Urothelium cell line (cell line): ENCODE measurements at regions not wholly inside any gene's neighbourhood (a gene's known extent, or its start where the extent isn't known, plus 50 kb on each side); places are given as distances from the start of the nearest gene placed in this dataset.

Source experiments
- DNase-seq: peaks from one replicate; pipeline ENCODE4 v3.0.0; 2011; ENCODE audit warnings: low spot score, mixed read lengths
- FAIRE-seq: peaks from 2 replicates; lab custom pipeline; 2011; peaks lifted over from hg19 to GRCh38; lab: Jason Lieb, UNC

DNA sequence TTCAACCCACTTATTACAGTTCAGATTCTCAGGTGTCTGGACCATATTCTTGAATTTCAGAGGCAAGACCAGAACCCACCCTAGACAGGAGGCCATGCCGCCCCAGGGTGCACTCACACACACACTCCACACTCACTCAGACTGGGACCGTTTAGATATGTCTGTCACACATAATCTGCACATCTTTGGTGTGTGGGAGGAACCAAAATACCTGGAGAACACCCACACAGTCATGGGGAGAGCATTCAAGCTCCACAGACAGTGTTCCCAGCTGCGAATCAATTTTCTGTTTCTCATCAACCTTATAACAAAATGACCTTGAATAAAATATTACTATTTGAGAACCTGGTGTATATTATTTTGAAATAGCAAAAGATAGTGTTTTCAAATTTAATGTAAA lies 2353.0 kb downstream of the PCDH9 start:
- FAIRE-seq (no peak), DNase-seq (no peak)

DNA sequence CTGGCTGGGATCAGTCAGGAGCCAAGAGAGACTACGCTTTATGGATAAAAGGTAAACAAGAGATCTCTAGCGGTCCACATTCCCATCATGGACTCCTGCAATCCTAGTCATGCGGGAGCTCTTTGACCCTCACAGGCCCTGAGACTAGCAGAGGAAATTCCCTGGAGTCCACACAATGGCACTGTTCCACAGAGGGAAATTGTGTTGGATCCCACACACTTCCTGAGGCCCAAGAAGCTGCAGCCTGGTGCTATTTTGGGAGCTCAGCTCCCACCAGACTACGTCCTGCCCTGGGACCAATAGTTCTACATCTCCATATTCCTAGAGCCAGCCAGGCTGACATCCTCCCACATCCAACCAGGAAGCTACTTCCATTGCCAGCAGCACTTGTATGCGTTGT lies 2358.4 kb downstream of the PCDH9 start:
- FAIRE-seq (no peak), DNase-seq (no peak)

DNA sequence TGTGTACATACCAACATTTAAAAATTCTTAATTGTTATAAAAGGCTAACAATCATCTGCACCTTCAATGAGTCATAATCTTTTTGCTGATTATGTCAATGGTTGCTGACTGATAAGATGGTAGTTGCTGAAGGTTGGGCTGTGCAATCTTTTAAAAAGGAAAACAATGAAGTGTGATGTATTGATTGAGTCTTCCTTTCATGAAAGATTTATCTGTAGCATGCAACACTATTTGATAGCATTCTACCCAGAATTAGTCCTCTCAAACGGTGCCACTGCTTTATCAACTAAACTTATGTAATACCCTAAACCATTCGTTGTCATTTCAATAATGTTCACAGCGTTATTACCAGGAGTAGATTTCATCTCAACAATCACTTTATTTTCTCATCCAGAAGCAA lies 2360.6 kb downstream of the PCDH9 start:
- FAIRE-seq (no peak), DNase-seq (no peak)

DNA sequence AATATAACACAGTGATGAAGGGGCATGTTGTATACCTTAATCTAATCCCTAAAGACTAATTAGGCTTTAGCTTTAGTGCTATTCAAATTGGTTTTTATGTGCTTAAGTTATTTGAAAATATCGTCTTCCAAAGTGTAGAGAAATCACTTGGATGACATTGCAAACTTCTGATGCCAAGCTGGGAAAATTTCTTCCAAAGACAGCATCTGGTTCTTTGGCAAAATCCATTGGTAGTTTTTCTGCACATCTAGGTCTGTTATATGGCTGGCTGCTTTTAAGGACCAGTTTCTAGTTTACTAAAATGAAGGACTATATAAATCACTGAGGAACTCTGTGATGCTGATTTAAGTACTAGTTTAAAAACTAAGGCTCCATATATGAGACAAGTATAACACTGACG lies 2362.3 kb downstream of the PCDH9 start:
- no peak for FAIRE-seq
- DNase-seq = no peak

DNA sequence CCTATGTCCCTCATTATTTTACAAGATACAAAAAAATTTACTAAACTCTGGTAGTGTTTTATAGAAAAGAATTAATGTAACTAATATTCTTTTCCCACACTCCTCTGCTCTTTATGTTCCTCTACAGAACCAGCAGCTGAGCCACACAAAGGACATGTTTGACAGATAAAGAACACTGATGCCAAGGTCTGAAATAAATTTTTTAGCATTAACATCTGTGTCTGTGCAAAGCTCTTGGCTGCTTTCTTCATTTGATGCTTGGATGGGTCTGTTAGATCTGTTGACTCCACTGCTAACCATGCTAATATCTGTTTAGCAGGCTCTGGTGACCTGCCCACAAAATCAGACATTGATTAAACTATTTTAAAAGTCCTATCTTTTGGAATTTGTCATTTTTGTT lies 2363.8 kb downstream of the PCDH9 start:
- no peak for FAIRE-seq
- DNase-seq = no peak

DNA sequence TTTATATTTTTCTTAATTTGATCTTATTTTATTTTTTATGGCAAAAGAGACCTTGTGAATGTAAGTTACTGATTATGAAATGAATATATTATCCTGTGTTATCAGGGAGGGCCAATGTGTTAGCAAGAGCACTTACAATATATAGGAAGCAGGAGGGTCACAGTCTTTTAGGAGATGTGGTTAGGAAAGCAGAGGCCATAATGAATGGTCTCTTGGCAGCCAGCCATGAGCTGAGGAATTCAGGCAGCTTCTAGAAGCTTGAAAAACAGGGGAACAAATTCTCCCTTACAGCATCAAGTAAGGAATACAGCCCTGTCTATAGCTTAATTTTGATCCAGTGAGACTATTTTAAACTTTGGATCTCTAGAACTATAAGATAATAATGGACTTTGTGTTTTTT lies 2374.6 kb downstream of the PCDH9 start:
- FAIRE-seq = no peak
- DNase-seq = no peak

DNA sequence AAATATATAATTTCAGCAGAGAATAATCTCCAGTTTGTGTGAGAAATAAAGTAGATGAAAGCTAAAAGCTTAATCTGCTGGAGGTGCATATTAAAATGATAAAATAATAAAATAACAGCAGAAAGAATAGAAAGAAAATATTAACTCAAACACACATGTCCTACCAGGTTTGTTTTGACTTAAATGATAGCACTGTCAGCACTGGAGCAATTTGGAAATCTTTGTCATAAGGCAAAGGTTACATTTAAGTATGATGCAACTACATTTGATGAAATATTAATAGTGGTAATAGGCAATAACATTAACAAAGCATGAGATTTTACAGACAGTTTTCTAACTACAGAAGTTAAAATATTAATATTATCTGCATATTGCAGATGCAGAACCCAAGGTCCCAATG lies 2380.1 kb downstream of the PCDH9 start:
- FAIRE-seq (no peak), DNase-seq (no peak)

DNA sequence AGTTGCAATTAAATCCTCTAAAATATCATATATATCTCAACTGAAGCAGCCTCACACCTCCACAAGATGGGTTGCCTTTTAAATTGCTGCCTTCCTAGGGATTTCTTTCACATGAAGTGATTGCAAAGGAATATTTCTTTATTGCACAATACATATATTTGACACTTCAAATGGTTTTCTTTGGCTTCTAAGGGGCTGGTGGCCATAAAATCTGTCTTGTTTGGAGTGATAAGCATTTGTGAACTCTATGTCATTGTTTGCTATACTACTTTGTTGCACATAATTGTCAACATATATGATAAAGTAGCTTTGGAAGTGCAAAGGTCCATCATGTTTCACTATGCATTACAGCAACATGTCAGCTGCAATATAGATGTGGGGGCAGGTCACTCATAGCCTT lies 2380.9 kb downstream of the PCDH9 start:
- no peak for DNase-seq
- FAIRE-seq = no peak

DNA sequence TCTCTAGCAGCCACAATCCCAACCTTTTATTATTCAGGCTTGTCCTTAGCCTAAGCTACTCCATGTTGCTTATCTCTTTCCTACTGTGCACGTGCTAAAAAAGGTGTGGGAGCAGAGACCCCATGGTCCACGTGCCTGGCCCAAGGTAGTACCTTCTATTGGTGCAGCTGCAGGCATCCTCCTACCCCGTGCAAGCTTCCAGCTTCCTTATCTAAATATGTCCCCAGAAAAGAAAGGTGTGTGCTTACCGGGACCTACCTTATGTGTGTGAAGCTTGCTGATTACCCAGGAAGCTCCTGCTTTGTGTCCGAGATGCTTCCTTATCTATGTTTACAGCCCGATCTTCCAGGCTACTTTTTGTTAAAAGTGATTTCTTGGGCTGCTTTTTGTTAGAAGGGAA lies 2382.4 kb downstream of the PCDH9 start:
- no peak for FAIRE-seq

DNA sequence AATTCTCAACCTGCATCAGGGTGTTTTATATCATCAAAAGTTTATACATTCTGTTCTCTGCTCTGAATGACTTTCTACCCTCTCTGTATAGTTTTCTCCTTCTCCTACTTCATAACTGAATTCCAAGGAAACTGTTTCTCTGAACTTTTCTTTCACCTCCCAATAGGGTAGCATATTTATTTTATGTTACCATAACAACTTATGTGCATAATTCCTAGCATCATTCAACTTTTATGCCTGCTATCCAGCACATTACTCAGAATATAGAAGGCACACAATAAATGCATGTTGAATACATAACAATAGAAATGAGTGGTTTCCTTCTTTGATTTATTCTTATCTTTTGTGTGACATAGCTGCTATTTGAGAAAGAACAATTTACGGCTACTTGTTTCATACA lies 2385.0 kb downstream of the PCDH9 start:
- DNase-seq (no peak), FAIRE-seq (no peak)

More for the DNA sequence above, 2382.4 kb downstream of the PCDH9 start:
- DNase-seq = no peak

DNA sequence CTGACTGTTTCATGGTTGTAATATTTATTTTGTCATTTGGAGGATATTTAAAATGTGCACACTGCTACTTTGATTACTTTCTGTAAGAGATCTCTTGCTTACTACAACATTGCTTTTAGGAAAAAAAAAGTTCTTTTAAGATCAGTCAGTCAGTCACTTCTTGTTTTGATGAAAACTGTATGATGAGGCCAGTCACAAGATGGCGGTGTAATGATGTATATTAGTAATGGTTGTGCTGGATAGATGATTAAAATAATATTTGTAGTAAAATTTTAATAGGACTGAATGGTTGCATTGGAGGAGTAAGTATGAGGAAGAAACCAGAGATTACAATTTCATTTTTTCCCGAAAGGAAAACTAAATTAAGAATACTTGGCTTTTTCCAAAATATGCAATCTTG lies 2411.1 kb downstream of the PCDH9 start:
- DNase-seq (no peak), FAIRE-seq (no peak)

DNA sequence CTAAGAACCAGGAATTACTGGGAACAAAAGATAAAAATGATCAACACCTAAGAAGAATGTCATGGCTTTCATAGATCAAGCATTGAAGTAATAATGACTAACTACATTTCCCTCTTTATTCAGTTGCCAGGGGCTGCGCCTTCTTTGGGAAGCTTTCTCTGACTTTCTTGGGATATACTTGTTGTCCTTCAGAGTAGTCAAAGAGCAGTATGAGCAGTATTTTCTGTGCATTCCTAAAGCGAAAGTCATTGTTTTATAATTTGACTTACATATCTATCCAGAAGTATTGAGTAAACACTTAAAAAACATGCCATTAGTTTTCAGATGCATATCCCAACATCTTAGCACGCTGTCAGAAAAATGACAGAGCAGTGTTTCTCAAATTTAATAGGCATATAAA lies 2412.4 kb downstream of the PCDH9 start:
- FAIRE-seq (no peak), DNase-seq (no peak)

DNA sequence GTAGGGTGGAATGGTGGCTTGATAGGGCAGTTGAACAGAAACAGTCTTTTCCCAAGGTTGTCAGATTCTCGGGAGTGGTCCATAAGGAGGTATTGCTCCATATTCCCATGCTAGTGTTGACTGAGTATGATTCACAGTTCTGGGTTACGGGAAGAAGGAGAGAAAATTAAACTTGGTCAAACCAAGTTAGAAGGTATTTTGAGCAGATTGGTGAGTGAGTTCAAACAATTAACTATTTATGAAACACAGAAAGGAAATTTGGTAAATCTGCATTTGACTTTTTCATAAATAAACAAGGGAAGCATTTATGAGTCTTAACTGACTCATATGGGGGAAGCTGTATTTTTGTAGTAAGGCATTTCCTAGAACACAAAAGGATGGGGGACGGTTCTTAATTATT lies 2419.4 kb downstream of the PCDH9 start:
- DNase-seq (no peak), FAIRE-seq (no peak)

DNA sequence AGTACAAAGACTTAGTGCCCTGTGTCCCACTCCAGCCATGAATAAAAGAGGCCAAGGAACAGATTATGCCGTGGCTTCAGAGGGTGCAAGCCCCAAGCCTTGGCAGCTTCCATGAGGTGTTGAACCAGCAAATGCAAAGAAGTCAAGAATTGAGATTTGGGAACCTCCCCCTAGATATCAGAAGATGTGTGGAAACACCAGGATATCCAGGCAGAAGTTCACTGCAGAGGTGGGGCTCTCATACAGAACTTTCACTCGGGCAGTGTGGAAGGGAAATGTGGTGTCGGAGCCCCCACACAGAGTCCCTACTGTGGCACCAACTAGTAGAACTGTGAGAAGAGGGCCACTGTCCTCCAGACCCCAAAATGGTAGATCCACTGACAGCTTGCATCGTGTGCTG lies 2421.4 kb downstream of the PCDH9 start:
- FAIRE-seq (no peak), DNase-seq (no peak)

DNA sequence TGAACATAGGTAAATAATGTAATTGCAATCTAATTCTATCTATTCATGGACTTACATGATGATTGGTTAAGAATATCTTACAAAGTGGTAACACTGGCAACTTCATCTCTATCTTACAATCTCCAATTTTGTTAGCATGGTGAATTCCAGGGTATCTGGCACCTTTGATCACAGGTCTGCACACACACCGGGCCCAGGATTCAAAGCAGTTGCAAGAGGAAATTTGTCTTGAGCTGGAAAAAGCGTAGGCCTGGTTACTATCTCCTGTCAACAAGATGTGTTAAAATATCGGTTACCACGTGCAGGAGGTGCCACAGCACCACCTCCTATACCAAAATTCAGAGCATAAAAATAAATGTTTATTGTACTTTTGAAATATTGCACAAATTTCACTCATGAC lies 2428.4 kb downstream of the PCDH9 start:
- no peak for DNase-seq
- no peak for FAIRE-seq

DNA sequence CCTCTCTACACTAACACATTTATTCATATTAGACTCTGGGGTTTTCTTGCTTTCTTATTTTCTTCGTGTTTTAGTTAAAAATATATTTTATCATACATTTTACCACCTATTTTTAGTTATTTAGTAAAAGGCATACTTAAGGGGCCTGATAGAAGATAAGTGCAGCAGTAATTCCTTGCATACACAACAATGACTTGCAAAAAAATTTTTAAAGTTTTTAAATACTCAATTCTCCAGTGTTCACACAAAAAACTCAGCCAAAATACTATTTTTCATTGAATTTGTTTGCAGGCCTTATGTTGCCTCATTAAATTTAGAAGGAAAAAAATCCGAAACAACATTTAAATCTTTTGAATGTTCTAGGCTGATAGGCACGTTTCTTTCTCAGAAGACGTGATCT lies 2431.7 kb downstream of the PCDH9 start:
- DNase-seq (no peak), FAIRE-seq (no peak)

DNA sequence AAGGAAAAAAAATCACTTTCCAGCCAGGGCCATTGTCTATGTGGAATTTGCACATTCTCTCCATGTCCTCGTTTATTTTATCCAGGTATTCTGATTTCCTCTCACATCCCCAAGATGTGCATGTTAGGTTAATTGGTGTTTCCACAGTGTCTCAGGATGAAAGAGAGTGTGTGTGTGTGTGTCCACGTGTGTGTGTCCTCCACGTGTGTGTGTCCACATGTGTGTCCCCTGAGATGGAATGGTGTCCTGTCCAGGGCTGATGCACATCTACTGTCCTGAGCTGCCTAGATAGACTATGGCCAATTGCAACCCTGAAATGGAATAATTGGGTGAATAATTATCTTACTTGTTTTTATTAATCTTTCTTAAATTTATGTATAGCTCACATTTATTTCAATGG lies 2436.5 kb downstream of the PCDH9 start:
- DNase-seq (no peak), FAIRE-seq (no peak)

DNA sequence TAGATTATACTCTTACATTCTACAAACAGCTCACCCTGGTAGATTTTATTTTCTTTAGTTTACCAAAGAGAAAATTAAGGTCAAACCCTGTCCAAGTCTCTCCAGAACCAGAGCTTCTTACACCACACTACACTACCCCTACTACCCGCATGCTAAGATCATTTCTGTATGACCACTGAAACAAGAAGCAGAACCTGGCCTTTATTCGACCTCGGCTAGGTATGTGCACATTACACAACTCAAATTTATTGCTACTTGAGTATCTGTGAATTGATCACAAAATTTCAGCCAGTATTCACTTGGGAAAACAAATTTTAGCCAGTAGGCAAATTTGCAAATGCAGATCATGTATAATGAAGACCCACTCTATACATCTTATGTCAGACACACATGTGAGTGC lies 2437.0 kb downstream of the PCDH9 start:
- FAIRE-seq (no peak), DNase-seq (no peak)

DNA sequence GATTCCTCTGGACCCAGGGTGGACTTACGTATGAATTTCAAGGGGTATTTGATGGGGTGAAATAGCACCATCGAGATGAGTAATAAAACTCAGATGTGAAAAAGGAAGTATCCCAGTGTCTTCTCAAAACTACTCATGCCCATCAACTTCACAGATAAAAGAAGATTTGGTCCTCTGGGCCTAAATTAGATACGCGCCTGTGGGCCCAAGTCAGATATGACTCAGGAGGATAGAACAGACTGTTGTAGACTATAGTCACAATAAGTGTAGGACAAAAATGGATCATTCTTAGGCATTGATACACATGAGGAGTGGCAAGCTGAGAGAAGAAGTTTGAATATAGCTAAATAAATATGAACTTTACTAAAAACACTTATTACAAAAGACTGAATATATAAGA lies 2438.8 kb downstream of the PCDH9 start:
- FAIRE-seq (no peak), DNase-seq (no peak)

DNA sequence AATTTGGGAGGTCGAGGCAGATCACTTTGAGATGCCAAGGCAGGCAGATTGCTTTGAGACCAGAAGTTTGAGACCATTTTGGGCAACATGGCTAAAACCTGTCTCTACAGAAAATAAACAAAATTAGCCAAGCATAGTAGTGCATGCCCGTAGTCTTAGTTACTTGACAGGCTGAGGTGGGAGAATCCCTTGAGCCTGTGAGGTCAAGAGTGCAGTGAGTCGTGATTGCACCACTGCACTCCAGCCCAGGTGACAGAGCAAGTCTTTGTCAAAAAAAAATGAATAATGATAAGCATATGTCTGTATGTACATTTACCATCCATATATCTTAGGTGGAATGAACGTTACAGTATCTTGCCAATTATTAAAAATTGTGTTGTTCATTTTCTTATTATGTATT lies 2447.7 kb downstream of the PCDH9 start:
- DNase-seq (no peak), FAIRE-seq (no peak)

DNA sequence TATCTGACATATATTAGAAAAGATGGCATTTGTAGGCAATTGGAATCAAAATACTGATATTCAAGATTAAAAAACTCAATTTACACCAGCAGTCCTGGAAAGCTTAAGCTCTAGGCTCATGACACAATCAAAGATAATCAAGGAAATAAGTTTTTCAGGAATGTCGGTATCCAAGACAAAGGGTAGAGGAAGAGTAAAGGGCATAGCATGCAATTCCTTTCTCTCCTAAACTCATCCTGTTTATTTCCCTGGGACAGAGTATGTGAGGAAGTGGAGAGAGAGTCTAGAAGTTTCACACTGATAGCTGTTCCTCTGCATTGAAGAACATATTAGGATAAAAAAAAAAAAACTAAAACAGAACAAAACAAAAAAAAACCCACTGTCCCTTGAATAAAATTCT lies 2452.1 kb downstream of the PCDH9 start:
- DNase-seq (no peak), FAIRE-seq (no peak)

DNA sequence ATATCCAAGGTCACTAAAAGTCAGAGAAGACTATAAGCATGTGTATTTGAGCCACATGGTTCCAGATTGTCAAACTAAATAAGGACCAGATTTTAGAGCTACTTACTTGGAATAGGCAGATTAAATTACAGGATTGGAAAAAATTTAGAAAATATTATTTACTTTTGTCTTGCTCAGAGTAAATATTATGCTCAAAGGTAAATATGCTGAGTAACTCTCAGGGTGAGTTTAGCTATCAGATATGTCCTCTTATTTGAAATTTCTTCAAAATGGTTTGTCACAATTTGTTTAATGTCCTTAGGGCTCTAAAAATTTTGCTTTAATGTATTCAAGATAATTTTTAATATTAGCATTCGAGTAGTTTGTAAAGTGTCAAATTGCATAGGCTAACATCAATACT lies 2455.2 kb downstream of the PCDH9 start:
- FAIRE-seq = no peak

DNA sequence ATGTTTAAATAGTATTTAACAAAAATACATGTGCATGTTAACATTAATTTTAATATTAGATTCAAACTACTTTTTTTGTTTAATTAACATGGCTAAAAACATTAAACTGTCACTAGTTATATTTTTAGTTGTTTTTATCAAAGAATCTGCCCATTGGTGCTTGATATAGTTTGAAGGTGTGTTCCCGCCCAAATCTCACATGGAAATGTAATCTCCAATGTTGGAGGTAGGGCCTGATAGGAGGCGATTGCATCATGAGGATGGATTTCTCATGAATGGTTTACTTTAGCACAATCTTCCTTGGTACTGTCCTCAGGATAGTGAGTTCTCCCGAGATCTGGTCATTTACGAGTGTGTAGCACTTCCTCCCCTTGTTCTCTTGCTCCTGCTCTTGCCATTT lies 2459.4 kb downstream of the PCDH9 start:
- DNase-seq (no peak), FAIRE-seq (no peak)

More for the DNA sequence above, 2455.2 kb downstream of the PCDH9 start:
- no peak for DNase-seq

DNA sequence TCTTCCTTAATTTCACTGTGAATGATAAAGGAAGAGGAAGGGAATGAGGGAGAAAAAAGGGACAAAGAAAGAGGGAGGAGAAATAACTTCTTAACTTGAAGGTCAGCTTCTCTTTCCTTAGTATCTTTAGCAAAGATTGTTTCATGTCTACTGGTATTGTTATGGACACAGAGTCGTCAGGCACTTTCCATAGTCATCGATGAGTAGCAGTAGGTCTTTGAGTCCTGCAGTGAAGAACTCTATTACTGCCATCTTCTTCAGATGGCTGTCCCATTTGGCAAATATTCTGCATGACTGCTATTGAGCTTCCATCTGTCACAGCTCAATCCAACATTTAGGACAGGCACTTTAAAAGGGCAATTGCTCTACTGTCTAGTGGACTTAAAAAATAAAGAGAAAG lies 2463.1 kb downstream of the PCDH9 start:
- FAIRE-seq (no peak), DNase-seq (no peak)
